ENCODE measurements at regions not wholly inside any gene's neighbourhood (a gene's known extent, or its start where the extent isn't known, plus 50 kb on each side); places are given as distances from the start of the nearest gene placed in this dataset.

DNA sequence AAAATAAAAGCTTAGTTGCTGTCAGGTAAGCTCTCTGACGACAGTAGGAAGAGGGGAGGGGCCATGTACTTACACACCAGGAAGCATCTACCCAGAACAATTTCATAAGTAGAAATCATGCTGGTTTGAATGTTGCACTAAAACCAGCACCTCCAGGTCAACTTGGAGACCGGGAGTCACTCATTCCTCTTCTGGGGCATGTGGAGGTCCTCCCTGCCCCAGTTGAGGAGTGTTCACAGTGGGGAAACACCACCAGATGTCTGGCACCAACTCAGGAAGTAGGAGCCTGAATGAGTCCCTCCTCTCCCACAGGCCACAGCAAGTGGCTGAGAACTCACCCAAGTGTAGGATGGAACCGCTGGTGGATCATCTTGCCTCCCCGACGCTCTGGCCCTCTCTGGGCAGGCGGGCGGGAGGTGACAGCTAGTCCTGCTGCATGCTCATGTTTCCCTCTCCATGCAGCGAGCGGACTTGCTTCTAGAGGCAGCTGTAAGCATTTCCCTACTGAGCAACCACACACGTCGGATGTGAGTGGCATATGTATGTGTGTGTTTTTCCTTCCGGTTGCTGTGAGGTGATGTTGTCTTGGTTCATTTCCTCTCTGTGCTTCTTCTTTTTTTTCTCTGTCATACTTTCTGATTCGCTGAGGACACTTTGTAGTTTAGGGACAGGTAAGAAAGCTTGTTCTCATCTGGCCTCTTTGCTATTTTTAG, 149.5 kb upstream of the NEDD9 start:
- Mint-ChIP-seq H3K36me3 (ENCODE audit: low read depth) (peaks cover 26% of the 10 kb centered on the region), H3K4me3 (peak overlapping the region; percentile 82), H3K9me3 (peaks cover 4% of the 10 kb centered on the region), H3K4me1 (ENCODE audit: low read depth) (peaks cover 62% of the 10 kb centered on the region), H3K27ac (peak overlapping the region; percentile 98), H3K27me3 (no peaks in the 10 kb centered on the region)
- DNase-seq (peak; percentile 84), ATAC-seq (peak; percentile 93)
- CTCF ChIA-PET: interaction anchor here (0.6 to 4.5 kb wide), 10 partner anchors 11 to 114 kb away, joined by 3 to 40 read pairs (median 4); no protein-coding TSS in a partner anchor
- POLR2A ChIA-PET: interaction anchor here (0.8 to 2.7 kb wide), 17 partner anchors 9 to 165 kb away, joined by 3 to 12 read pairs (median 4); no protein-coding TSS in a partner anchor
- intact Hi-C loops (cut with micrococcal nuclease): loop anchor here (1.0 to 5.0 kb wide), 2 partner anchors 15 to 110 kb away; no protein-coding TSS in a partner anchor
- TF ChIP-seq, protein P1, sequence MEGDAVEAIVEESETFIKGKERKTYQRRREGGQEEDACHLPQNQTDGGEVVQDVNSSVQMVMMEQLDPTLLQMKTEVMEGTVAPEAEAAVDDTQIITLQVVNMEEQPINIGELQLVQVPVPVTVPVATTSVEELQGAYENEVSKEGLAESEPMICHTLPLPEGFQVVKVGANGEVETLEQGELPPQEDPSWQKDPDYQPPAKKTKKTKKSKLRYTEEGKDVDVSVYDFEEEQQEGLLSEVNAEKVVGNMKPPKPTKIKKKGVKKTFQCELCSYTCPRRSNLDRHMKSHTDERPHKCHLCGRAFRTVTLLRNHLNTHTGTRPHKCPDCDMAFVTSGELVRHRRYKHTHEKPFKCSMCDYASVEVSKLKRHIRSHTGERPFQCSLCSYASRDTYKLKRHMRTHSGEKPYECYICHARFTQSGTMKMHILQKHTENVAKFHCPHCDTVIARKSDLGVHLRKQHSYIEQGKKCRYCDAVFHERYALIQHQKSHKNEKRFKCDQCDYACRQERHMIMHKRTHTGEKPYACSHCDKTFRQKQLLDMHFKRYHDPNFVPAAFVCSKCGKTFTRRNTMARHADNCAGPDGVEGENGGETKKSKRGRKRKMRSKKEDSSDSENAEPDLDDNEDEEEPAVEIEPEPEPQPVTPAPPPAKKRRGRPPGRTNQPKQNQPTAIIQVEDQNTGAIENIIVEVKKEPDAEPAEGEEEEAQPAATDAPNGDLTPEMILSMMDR (IDR thresholded peaks at IDR 0.05): no peak

DNA sequence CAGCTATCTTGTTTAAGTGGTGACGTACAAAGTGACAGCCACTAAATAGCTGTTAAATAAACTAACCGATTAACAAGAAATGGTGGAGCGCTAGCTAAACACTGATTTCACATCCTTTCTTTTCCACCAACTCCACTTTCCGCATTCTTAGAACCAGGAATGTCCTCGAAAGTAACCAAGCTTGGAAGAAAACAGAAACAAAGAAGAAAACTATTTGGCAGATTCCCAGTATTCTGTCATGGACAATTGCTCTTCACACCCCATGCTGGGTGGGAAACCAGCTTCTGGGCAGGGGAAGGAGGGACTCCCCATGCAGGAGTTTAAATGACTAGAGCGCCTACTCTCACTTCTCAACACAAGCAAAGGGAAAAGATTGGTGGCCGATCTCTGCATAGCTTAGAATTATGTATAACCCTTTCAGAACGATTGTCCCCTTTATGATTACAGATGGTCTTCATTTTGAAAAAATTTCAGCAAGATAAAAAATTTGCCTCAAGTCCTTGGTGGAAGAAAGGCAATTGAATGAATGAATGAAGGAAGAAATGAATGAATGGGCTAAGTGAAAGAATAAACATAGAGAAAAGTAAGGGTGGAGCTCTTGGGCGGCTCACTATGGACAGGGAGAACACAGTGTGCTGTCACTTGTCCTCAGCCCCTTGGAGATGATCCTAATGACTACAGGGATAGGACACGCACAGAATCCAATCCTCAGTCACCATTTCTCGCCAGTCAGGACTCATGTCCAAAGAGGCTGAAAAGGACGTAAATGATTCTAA, 148.7 kb upstream of the NEDD9 start:
- no peak for ATAC-seq
- no peaks in the 10 kb centered on the region for H3K27me3 Mint-ChIP-seq
- intact Hi-C loops (cut with micrococcal nuclease): loop anchor here (5.0 kb wide), 1 partner anchor 111 kb away; no protein-coding TSS in a partner anchor
- H3K27ac Mint-ChIP-seq: peak overlapping the region; percentile 98
- no peak for DNase-seq
- peak overlapping the region; percentile 82 for H3K4me3 Mint-ChIP-seq
- ChIA-PET POLR2A (interaction anchor here (0.5 to 2.9 kb wide), 17 partner anchors 8 to 164 kb away, joined by 3 to 13 read pairs (median 5); no protein-coding TSS in a partner anchor), CTCF (interaction anchor here (1.0 to 4.5 kb wide), 12 partner anchors 10 to 209 kb away, joined by 3 to 40 read pairs (median 4); no protein-coding TSS in a partner anchor)
- peaks cover 33% of the 10 kb centered on the region for H3K36me3 Mint-ChIP-seq (ENCODE audit: low read depth)
- peaks cover 62% of the 10 kb centered on the region for H3K4me1 Mint-ChIP-seq (ENCODE audit: low read depth)
- H3K9me3 Mint-ChIP-seq: peaks cover 4% of the 10 kb centered on the region
- TF ChIP-seq, protein P1 (IDR thresholded peaks at IDR 0.05): no peak

DNA sequence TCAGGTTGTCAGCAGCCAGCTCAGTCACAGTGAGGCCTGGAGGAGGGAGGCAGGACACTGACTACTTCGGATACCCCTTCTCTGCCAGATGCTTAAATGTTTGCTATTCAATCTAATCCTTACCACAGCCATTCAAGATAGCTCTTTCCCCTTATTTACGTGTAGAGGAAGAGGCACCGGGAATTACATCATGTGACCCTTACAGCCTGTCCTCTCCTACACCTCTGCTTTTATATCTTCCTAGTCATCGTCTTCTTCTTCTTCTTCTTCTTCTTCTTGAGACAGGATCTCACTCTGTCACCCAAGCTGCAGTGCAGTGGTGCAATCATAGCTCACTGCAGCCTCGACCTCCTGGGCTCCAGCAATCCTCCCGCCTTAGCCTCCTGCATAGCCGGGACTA, 148.1 kb upstream of the NEDD9 start:
- POLR2A ChIA-PET: interaction anchor here (1.0 to 2.9 kb wide), 10 partner anchors 7 to 79 kb away, joined by 3 to 13 read pairs (median 4); no protein-coding TSS in a partner anchor
- ATAC-seq: no peak
- CTCF ChIA-PET: interaction anchor here (0.8 to 4.5 kb wide), 12 partner anchors 10 to 209 kb away, joined by 3 to 40 read pairs (median 4); no protein-coding TSS in a partner anchor
- DNase-seq: no peak
- intact Hi-C loops (cut with micrococcal nuclease): loop anchor here (5.0 kb wide), 1 partner anchor 112 kb away; no protein-coding TSS in a partner anchor
- TF ChIP-seq, protein P1 (IDR thresholded peaks at IDR 0.05): no peak
- H3K36me3 Mint-ChIP-seq (ENCODE audit: low read depth): peaks cover 36% of the 10 kb centered on the region
- H3K9me3 Mint-ChIP-seq: peaks cover 4% of the 10 kb centered on the region
- peak overlapping the region; percentile 98 for H3K27ac Mint-ChIP-seq
- peaks cover 63% of the 10 kb centered on the region for H3K4me1 Mint-ChIP-seq (ENCODE audit: low read depth)
- peak overlapping the region; percentile 82 for H3K4me3 Mint-ChIP-seq
- no peaks in the 10 kb centered on the region for H3K27me3 Mint-ChIP-seq

DNA sequence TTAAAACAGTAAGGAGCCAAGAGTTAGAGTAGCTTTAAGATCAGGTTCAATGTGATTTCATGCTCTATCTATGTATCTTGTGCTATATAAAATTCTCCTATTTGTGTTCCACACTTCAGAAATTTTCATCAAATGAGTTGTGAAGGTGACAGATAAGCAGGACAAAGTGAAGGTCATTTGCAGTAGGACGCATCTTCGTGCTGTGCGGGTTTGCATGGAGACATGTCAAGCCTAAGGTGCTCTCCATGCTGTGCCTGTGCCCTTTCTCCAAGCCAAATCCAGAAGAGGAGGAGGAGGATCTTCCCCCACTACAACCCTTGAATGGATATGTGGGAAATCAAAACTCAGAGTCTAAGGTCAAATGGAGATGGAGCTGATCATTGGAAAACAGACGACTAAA, 147.3 kb upstream of the NEDD9 start:
- Mint-ChIP-seq H3K9me3 (peaks cover 4% of the 10 kb centered on the region), H3K27me3 (no peaks in the 10 kb centered on the region), H3K4me1 (ENCODE audit: low read depth) (peaks cover 66% of the 10 kb centered on the region), H3K4me3 (peak overlapping the region; percentile 82), H3K36me3 (ENCODE audit: low read depth) (peaks cover 43% of the 10 kb centered on the region), H3K27ac (no peak overlapping the region)
- POLR2A ChIA-PET: interaction anchor here (0.8 to 2.9 kb wide), 8 partner anchors 9 to 79 kb away, joined by 3 to 13 read pairs (median 3); no protein-coding TSS in a partner anchor
- intact Hi-C loops (cut with micrococcal nuclease): loop anchor here (5.0 kb wide), 1 partner anchor 112 kb away; no protein-coding TSS in a partner anchor
- TF ChIP-seq, protein P1 (IDR thresholded peaks at IDR 0.05): no peak
- ATAC-seq: no peak
- DNase-seq: no peak
- CTCF ChIA-PET: interaction anchor here (0.8 to 4.5 kb wide), 9 partner anchors 9 to 207 kb away, joined by 3 to 40 read pairs (median 4); no protein-coding TSS in a partner anchor

Measured in activated CD8-positive, alpha-beta T cell treated with anti-CD3 and anti-CD28 coated beads for 36 hours (primary cell).